Small intestine (tissue), 7 donors: ENCODE measurements at regions not wholly inside any gene's neighbourhood (a gene's known extent, or its start where the extent isn't known, plus 50 kb on each side); places are given as distances from the start of the nearest gene placed in this dataset.
A peak's percentile ranks its signal among the peaks of the same experiment; 100 is the strongest.

ENCODE experiments used
- DNase-seq, 2 donors: peaks; one replicate each; pipeline versions ENCODE4 v3.0.0 to v3.0.0-alpha.2; 2013
- FAIRE-seq: peaks from 2 replicates; lab custom pipeline; 2012; peaks lifted over from hg19 to GRCh38; lab: Jason Lieb, UNC
- H3K27ac ChIP-seq, 3 donors: one replicate each; pipeline ENCODE4 v1.5.1; 2013; ENCODE audit warnings: low read length in 2 of 3, mild to moderate bottlenecking in 2 of 3, control low read depth in 1 of 3, inconsistent platforms in 1 of 3, low read depth in 1 of 3, moderate library complexity in 1 of 3
- H3K27me3 ChIP-seq, 3 donors: one replicate each; pipeline ENCODE4 v1.6.1; 2013; ENCODE audit warnings: low read length in 3 of 3, inconsistent platforms in 1 of 3; ENCODE audit not compliant: control insufficient read depth in 3 of 3, insufficient read depth in 3 of 3
- H3K36me3 ChIP-seq, 3 donors: one replicate each; pipeline ENCODE4 v1.6.1; 2013; ENCODE audit warnings: low read length in 3 of 3, inconsistent platforms in 1 of 3, low read depth in 1 of 3, mild to moderate bottlenecking in 1 of 3, moderate library complexity in 1 of 3; ENCODE audit not compliant: control insufficient read depth in 3 of 3, insufficient read depth in 2 of 3
- H3K4me1 ChIP-seq, 3 donors: one replicate each; pipeline ENCODE4 v1.6.1; 2013; ENCODE audit warnings: low read length in 2 of 3, inconsistent platforms in 1 of 3, low read depth in 1 of 3, mild to moderate bottlenecking in 1 of 3, moderate library complexity in 1 of 3; ENCODE audit not compliant: control insufficient read depth in 3 of 3, insufficient read depth in 2 of 3
- H3K4me3 ChIP-seq, 3 donors: one replicate each; pipeline ENCODE4 v1.5.1; 2013; ENCODE audit warnings: low read length in 3 of 3, control low read depth in 1 of 3, inconsistent platforms in 1 of 3, low read depth in 1 of 3, mild to moderate bottlenecking in 1 of 3, moderate library complexity in 1 of 3
- H3K9me3 ChIP-seq, 2 donors: one replicate each; pipeline ENCODE4 v1.6.1; 2013; ENCODE audit warnings: low read depth in 1 of 2, low read length in 1 of 2; ENCODE audit not compliant: control insufficient read depth in 2 of 2, insufficient read depth in 1 of 2
- WGBS, 3 donors: extraction: QIAGEN DNeasy Blood & Tissue Kit; methylation state at CpG; one replicate each; pipeline ENCODE4 v1.1.7; 2013; 5-methylcytosine and 5-hydroxymethylcytosine counted together
- donor health status: healthy with polysubstance abuse.
- donor health status: control.
- donor health status: control.
- donor health status: Bipolar disorder and iron deficiency.
- donor health status: healthy.

- H3K36me3 ChIP-seq, result no peaks in the 10 kb centered on the region
- H3K9me3 ChIP-seq, result peaks cover 0 to 20% of the 10 kb centered on the region in 2 donors
- H3K27me3 ChIP-seq, result no peaks in the 10 kb centered on the region
- H3K4me3 ChIP-seq, result no peak overlapping the region
- FAIRE-seq (no peak), DNase-seq (peak; percentile 5 to 29)
- H3K4me1 ChIP-seq, result no peaks in the 10 kb centered on the region
- WGBS, 3 donors, result 63 to 81% (median 76%) methylated on average over 7 of the region's 7 CpGs
- peak overlapping the region in 1 of 3 donors; percentile 72 for H3K27ac ChIP-seq
Measured at GRCh38 chr5:8843771-8844170, 702.1 kb downstream of the SEMA5A start.

- 73 to 91% (median 86%) methylated on average over 5 of the region's 5 CpGs for WGBS, 3 donors
- DNase-seq (no peak), FAIRE-seq (no peak)
- Histone ChIP-seq H3K27ac (peak overlapping the region in 2 of 3 donors; percentile 23 to 72), H3K27me3 (no peaks in the 10 kb centered on the region), H3K4me1 (no peaks in the 10 kb centered on the region), H3K36me3 (no peaks in the 10 kb centered on the region), H3K9me3 (peaks cover 0 to 20% of the 10 kb centered on the region in 2 donors), H3K4me3 (no peak overlapping the region)
Measured at GRCh38 chr5:8844206-8844605, 701.7 kb downstream of the SEMA5A start.

GRCh38 chr5:8844847-8845246, 701.0 kb downstream of the SEMA5A start:
- FAIRE-seq (no peak), DNase-seq (no peak)
- Histone ChIP-seq H3K4me3 (no peak overlapping the region), H3K27ac (peak overlapping the region in 1 of 3 donors; percentile 70), H3K36me3 (no peaks in the 10 kb centered on the region), H3K9me3 (peaks cover 0 to 17% of the 10 kb centered on the region in 2 donors), H3K27me3 (no peaks in the 10 kb centered on the region), H3K4me1 (no peaks in the 10 kb centered on the region)
- 77 to 88% (median 85%) methylated on average over 6 of the region's 6 CpGs for WGBS, 3 donors

- Histone ChIP-seq H3K36me3 (no peaks in the 10 kb centered on the region), H3K27ac (no peak overlapping the region), H3K27me3 (no peaks in the 10 kb centered on the region), H3K4me1 (no peaks in the 10 kb centered on the region), H3K4me3 (no peak overlapping the region), H3K9me3 (peaks cover 0 to 17% of the 10 kb centered on the region in 2 donors)
- no peak for FAIRE-seq
- 71 to 84% (median 71%) methylated on average over 5 of the region's 5 CpGs for WGBS, 3 donors
- no peak for DNase-seq
Measured at GRCh38 chr5:8845296-8845695, 700.6 kb downstream of the SEMA5A start.

GRCh38 chr5:8848366-8848765, 697.5 kb downstream of the SEMA5A start:
- DNase-seq (no peak), FAIRE-seq (no peak)
- Histone ChIP-seq H3K36me3 (no peaks in the 10 kb centered on the region), H3K27me3 (no peaks in the 10 kb centered on the region), H3K9me3 (no peaks in the 10 kb centered on the region), H3K4me1 (no peaks in the 10 kb centered on the region), H3K4me3 (no peak overlapping the region), H3K27ac (no peak overlapping the region)
- WGBS, 3 donors, result 86 to 92% (median 92%) methylated on average over 7 of the region's 7 CpGs

- 75 to 80% (median 80%) methylated on average over 3 of the region's 3 CpGs for WGBS, 3 donors
- Histone ChIP-seq H3K4me1 (no peaks in the 10 kb centered on the region), H3K4me3 (no peak overlapping the region), H3K27ac (no peak overlapping the region), H3K36me3 (no peaks in the 10 kb centered on the region), H3K27me3 (no peaks in the 10 kb centered on the region), H3K9me3 (no peaks in the 10 kb centered on the region)
- FAIRE-seq (no peak), DNase-seq (no peak)
Measured at GRCh38 chr5:8848997-8849594, 696.8 kb downstream of the SEMA5A start.

GRCh38 chr5:8851101-8851500, 694.8 kb downstream of the SEMA5A start:
- H3K36me3 ChIP-seq, result no peaks in the 10 kb centered on the region
- no peak overlapping the region for H3K27ac ChIP-seq
- WGBS, 3 donors, result 77 to 81% (median 80%) methylated on average over 2 of the region's 2 CpGs
- DNase-seq, result no peak
- no peak for FAIRE-seq
- no peaks in the 10 kb centered on the region for H3K4me1 ChIP-seq
- H3K9me3 ChIP-seq, result no peaks in the 10 kb centered on the region
- no peaks in the 10 kb centered on the region for H3K27me3 ChIP-seq
- H3K4me3 ChIP-seq, result no peak overlapping the region

- no peak overlapping the region for H3K4me3 ChIP-seq
- no peaks in the 10 kb centered on the region for H3K27me3 ChIP-seq
- 42 to 48% (median 48%) methylated on average over 2 of the region's 2 CpGs for WGBS, 3 donors
- H3K9me3 ChIP-seq, result no peaks in the 10 kb centered on the region
- no peak overlapping the region for H3K27ac ChIP-seq
- DNase-seq, result no peak
- H3K36me3 ChIP-seq, result no peaks in the 10 kb centered on the region
- no peaks in the 10 kb centered on the region for H3K4me1 ChIP-seq
- FAIRE-seq, result no peak
Measured at GRCh38 chr5:8857051-8857450, 688.8 kb downstream of the SEMA5A start.

GRCh38 chr5:8861764-8862163, 684.1 kb downstream of the SEMA5A start:
- 9 to 34% (median 29%) methylated on average over 5 of the region's 5 CpGs for WGBS, 3 donors
- H3K4me3 ChIP-seq, result no peak overlapping the region
- peak; percentile 42 to 84 for DNase-seq
- no peak overlapping the region for H3K27ac ChIP-seq
- H3K36me3 ChIP-seq, result no peaks in the 10 kb centered on the region
- no peak for FAIRE-seq
- H3K4me1 ChIP-seq, result no peaks in the 10 kb centered on the region
- H3K9me3 ChIP-seq, result peaks cover 0 to 5% of the 10 kb centered on the region in 2 donors
- H3K27me3 ChIP-seq, result no peaks in the 10 kb centered on the region
